Epithelial cell of prostate (primary cell): ENCODE measurements at regions not wholly inside any gene's neighbourhood (a gene's known extent, or its start where the extent isn't known, plus 50 kb on each side); places are given as distances from the start of the nearest gene placed in this dataset.

ENCODE experiments used
- DNase-seq: peaks from one replicate; pipeline ENCODE4 v3.0.0-alpha.2; 2011; ENCODE audit warnings: low read depth, low spot score
- H3K27ac ChIP-seq: fragments of 450-650 bp; 2 replicates; pipeline ENCODE4 v1.5.1; 2017; ENCODE audit warnings: mild to moderate bottlenecking

DNA sequence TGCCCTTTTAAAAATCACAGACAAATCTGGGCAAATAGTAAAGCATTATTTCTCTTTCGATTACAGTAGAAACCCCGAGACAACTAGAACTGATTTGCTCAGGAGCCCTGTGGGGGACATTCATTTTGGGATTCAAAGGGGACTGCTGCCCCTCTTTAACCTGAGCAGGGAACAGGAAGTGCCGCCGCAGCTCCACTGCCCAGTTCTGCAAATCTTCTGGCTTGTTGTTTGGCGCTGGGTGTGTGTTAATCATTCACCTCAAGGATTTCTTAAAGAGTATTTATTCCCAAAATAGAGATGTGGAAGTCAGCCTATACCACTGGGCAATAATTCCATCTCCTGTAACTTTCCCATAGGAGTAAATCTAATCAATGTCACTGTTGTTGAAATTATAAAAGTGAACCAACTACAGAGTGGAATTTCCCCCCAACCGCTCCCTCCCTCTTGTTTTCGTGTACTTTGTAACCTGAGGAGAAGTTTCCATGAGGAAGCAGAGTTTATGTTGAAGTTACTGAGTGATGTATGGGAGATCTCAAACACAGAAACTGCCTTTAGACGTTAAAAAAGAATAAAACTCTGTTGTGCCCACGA lies 515.8 kb downstream of the KLF12 start:
- H3K27ac ChIP-seq = no peak overlapping the region
- no peak for DNase-seq

GRCh38 chr13:73616861-73617260 lies 517.3 kb downstream of the KLF12 start:
- DNase-seq = no peak
- H3K27ac ChIP-seq = no peak overlapping the region

DNA sequence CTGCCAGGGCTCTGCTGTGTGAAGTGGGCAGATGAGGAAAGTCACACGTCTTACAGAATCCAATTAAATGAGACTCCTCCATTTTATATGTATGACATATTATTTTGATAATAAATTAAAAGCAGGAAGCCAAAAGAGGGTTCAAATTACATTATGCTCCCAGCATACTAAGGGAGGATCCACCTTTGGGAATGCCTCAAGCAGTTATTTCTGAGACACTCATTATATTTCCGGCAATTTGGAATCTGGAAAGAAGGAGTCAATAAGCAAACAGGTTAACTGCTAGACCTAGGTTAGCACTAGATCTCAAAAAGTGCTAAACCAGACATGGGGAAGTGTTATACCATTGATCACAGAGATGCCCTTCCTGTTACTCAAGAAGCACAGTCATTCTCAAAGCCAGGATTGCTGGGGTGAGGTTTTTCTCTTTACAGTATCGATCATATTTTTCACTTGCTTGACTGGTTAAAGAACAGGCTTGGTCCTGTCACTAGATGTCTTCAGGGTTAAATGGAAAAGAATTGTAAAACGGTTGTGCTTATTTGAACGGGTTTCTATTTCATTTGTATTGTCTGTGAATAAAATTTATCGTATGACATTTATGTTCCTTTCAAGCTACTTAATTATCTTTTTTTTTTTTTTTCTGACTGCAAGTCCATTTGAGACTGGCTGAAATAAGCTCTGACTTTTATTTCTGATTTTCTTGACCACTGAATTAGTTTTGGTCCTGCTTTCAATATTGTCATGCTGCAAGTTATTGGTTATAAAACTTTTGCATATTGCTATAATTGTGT lies 523.2 kb downstream of the KLF12 start:
- peak; percentile 79 for DNase-seq
- peak overlapping the region; percentile 88 for H3K27ac ChIP-seq

GRCh38 chr13:73608711-73609485 lies 525.3 kb downstream of the KLF12 start:
- no peak for DNase-seq
- H3K27ac ChIP-seq = peak overlapping the region; percentile 74

DNA sequence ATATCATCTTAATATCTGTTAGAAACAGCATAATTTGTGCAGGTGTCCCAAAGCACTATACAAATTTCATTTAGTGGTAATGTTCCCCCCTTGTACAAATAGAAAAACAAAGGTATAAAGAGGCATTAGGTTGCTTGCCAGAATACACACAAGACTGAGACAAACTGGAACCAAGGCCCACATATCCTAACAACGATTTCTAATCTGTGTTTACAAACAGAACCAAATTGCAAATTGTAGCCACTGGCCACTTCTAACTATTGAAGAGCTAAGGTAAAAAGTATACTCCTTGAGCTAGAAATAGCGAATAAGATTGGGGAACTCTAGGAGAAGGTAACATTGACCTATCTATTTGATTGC lies 526.1 kb downstream of the KLF12 start:
- DNase-seq = no peak
- peak overlapping the region; percentile 74 for H3K27ac ChIP-seq

DNA sequence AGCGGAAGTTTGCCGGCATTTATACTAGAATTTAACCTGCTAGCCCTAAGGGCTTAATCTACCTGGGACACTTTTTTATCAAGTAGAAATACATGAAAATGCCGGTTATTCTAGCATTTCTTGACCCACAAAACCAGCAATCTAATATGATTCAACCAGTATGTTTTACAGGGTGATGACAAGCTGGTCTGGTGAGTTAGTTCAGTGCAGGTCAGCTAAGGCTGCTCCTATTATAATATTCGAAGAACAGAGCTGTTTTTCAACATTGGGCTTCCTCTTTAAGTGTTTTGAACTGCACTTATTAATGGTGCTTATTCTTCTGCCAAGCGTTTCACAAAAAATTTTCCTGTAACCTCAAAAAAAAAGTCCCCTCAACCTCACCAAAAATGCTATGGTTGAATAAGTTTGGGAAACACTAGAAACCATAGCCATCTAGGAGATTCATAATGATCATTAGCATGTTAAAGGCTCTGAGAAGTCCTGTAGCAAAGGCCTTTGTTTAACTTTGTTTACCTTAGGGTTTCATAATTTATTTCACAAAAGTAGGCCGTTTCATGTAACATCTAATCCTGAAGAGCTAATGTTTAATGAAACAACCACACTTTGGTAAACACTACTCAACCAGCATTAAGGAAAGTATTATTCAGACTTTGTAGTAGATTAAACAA lies 526.6 kb downstream of the KLF12 start:
- no peak for DNase-seq
- peak overlapping the region; percentile 74 for H3K27ac ChIP-seq

DNA sequence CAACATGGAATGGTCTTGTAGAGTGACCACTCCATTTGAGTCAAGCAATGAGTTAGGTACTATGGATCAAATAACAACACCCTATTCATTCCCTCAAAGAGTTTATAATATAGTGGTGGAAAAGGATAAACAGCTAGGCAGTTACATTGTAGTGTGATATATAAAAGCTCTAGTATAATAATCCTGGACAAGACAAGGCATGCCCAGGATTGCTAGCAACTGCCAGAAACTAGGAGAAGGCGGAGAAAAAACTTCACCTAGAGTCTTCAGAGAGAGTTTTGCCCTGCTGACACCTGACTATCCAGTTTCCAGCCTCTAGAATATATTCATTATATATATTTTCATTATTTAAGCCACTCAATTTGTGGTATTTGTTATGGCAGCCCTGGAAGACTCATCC lies 530.6 kb downstream of the KLF12 start:
- DNase-seq = no peak

DNA sequence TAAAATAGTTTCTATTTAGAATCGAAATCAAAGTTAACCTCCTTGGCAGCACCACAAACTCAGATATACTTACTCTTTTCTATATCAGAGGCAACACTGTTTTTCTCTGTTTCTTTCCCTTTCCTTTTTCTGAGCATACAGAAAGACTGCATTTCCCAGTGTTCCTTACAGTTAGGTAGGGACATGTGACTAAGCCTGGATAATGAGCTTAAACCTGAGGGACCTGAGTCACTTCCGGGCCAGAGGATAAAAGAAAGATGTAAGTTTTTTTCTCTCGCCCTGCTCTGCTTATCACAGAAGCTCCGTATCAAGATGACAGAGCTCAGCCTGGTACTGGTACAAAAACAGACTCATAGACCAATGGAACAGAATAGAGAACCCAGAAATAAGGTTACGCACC lies 531.9 kb downstream of the KLF12 start:
- no peak for DNase-seq

More for the DNA sequence above, 530.6 kb downstream of the KLF12 start:
- H3K27ac ChIP-seq = peak overlapping the region; percentile 98

GRCh38 chr13:73601708-73602107 lies 532.5 kb downstream of the KLF12 start:
- DNase-seq = no peak
- peak overlapping the region; percentile 98 for H3K27ac ChIP-seq

More for the DNA sequence above, 531.9 kb downstream of the KLF12 start:
- H3K27ac ChIP-seq = peak overlapping the region; percentile 98

- no peak for DNase-seq
- peak overlapping the region; percentile 98 for H3K27ac ChIP-seq
These were observed 534.7 kb downstream of the KLF12 start for GRCh38 chr13:73599232-73600128.

DNA sequence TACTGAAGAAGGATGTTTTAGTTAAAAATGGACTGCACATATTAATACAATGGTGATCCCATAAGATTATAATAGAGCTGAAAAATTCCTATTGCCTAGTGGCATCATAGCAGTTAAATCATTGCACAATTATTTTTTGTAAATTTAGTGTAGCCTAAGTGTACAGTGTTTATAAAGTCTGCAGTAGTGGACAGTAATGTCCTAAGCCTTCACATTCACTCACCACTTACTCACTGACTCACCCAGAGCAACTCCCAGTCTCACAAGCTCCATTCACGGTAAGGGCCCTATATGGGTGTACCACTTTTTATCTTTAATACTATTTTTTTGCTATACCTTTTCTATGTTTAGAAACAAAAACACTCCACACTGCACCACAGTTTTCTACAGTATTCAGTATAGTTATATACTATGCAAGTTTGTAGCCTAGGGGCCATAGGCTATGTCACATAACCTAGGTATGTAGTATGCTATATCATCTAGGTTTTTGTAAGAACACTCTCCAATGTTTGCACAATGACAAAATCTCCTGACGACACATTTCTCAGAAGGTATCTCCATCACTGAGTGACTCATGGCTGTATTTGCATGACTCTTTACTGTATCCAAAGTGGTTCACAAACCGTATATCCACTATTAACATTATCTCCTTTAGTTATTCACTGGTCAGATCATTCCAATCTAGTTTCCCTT lies 536.0 kb downstream of the KLF12 start:
- DNase-seq = peak; percentile 93
- peak overlapping the region; percentile 98 for H3K27ac ChIP-seq

GRCh38 chr13:73596382-73596781 lies 537.6 kb downstream of the KLF5 start:
- H3K27ac ChIP-seq = peak overlapping the region; percentile 98
- no peak for DNase-seq

DNA sequence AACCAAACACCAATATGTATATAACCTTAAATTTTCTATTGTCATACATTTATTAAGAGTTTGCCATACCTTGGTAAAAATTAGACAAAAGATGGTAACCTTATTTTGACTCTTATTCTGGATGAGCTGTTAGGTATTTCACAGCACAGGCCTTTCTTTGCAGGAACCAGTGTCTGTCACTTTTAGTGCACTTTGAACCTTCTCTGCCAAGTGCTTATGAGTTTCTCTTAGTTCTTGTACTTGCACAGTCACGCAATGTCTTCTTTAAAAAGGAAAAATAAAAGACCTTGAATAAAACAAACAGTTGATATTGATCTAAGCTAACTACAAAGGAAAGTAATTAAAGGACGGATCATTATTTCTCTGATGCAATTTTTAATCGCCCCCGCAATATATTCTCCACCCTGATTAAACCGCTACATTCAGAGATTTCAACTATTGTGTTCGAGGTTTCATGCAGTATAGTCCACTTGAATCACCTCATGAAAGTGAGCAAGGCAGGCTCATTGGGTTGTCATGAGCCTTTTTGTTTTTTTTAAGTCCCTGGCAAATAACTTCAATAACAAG lies 534.5 kb downstream of the KLF5 start:
- peak overlapping the region; percentile 6 for H3K27ac ChIP-seq
- DNase-seq = no peak

DNA sequence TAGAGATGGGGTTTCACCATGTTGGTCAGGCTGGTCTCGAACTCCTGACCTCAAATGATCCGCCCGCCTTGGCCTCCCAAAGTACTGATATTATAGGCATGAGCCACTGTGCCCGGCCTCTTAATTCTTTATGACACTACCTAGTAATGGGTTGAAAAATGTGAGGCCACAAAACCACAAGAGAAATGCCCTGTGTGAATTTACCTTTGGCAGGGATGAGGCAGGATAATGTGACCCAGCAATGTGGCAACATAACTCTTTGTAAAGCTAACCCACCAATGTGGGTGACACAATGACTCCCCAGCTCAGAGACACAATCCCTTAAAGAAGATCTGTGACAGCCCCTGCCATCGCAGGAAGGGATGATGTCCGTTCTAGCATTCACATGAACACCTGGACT lies 533.1 kb downstream of the KLF5 start:
- DNase-seq = no peak

DNA sequence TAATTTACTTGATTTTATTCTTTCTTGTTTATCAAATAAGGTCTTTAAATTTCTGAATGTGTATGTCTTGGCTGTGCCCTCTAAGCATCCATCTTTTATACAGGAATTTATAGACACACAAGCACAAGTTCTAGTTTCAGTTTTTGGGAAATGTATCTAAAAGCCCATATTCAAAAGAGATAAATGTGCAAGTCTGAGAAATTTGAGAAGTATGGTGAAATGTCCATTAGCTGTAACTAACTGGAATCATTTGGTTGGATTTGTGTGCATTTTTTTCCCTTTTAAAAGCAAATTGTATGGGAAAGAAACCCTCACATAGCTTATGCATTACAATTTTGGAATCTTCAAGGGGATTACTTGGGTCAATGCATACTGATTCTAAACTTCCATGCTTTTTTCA lies 532.0 kb downstream of the KLF5 start:
- no peak for DNase-seq

More for the DNA sequence above, 533.1 kb downstream of the KLF5 start:
- no peak overlapping the region for H3K27ac ChIP-seq

GRCh38 chr13:73585236-73585635 lies 526.4 kb downstream of the KLF5 start:
- peak overlapping the region; percentile 74 for H3K27ac ChIP-seq
- no peak for DNase-seq

More for the DNA sequence above, 532.0 kb downstream of the KLF5 start:
- H3K27ac ChIP-seq = no peak overlapping the region

DNA sequence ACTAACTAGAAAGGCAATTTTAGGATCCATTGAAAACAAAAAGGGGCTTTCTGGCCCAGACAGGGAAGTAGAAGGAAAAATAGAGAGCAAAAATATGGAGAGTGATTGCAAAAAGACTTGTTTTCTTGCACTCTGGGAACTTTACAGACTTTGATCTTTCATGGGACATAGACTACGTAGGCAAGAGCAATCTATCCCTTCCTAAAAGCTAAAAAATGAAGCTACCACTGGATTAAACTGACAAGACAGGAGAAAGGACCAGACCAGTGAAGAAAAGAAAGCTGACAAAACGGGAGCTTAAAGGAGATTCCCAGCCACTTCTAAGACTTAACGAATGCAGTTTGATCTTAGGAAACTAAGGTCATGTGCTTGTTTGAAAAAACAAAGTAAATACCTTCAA lies 524.5 kb downstream of the KLF5 start:
- DNase-seq = no peak

DNA sequence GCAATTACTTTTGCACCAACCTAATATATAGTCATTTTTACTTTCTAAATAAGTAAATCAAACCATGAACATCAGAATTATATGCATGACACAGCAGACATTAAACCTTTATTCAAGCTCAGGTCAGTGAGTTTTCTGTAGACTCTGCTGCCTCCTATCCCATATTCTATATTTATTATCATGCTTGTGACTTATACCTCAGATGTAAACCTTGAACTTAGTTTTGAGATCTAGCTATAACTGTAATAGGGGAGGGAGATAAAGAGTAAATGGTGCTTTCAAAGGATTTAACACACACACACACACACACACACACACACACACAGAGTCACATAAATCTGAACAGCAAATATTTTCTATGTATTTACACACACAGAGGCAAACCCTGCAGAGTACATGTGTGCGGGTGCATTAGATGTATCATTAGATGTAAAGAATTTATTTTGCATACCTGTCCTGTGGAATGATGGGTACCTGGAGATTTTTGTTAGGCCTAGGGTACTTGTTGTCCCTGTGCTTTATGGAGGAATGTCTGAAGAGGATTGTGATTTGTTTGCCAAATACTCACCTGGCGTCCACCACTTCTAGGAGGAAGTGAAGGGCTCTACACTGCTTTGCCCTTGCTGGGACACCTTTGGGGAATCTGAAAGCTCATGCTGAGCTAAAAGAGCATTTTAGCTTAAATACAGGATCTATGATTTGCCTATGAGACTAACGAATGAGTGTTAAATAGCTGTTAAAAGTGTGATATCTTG lies 521.9 kb downstream of the KLF5 start:
- no peak overlapping the region for H3K27ac ChIP-seq
- no peak for DNase-seq

More for the DNA sequence above, 524.5 kb downstream of the KLF5 start:
- H3K27ac ChIP-seq = no peak overlapping the region
